SK-N-SH treated with all-trans-retinoic acid at 6 μM for 48 hours (cell line): ENCODE measurements at regions not wholly inside any gene's neighbourhood (a gene's known extent, or its start where the extent isn't known, plus 50 kb on each side); places are given as distances from the start of the nearest gene placed in this dataset.

ENCODE experiments used
- ATAC-seq: fragments of 200-7000 bp; cut with Tn5 transposase; 3 replicates; pipeline ENCODE4 v1.9.1; 2020; ENCODE audit warnings: mild to moderate bottlenecking, moderate library complexity
- ARNTL ChIP-seq: fragments of 450-650 bp; formaldehyde crosslinking; IDR thresholded peaks from 2 replicates; pipeline ENCODE4 v1.5.0; 2020; ENCODE audit warnings: low read depth, mild to moderate bottlenecking, moderate library complexity, borderline replicate concordance
- BACH2 ChIP-seq: fragments of 250-450 bp; sonication (Bioruptor Pico); IDR thresholded peaks from 2 replicates; pipeline ENCODE4 v1.9.0; 2021; ENCODE audit warnings: mild to moderate bottlenecking, borderline replicate concordance
- CSDC2 ChIP-seq: fragments of 250-450 bp; sonication (Bioruptor Pico); IDR thresholded peaks from 2 replicates; pipeline ENCODE4 v1.5.0; 2020; ENCODE audit warnings: mild to moderate bottlenecking, moderate library complexity
- CSRNP3 ChIP-seq: fragments of 250-450 bp; sonication (Bioruptor Pico); IDR thresholded peaks from 2 replicates; pipeline ENCODE4 v1.5.1; 2021; ENCODE audit warnings: mild to moderate bottlenecking, moderate library complexity
- ESRRG ChIP-seq: fragments of 250-450 bp; sonication (Bioruptor Pico); IDR thresholded peaks from 2 replicates; pipeline ENCODE4 v1.6.1; 2021; ENCODE audit warnings: mild to moderate bottlenecking
- ISL1 ChIP-seq: fragments of 250-450 bp; sonication (Bioruptor Pico); IDR thresholded peaks from 2 replicates; pipeline ENCODE4 v2.1.2; 2022; ENCODE audit warnings: mild to moderate bottlenecking, moderate library complexity
- OSR1 ChIP-seq: fragments of 250-450 bp; sonication (Bioruptor Pico); IDR thresholded peaks from 2 replicates; pipeline ENCODE4 v1.8.0; 2022; ENCODE audit warnings: moderate library complexity, mild to moderate bottlenecking, inconsistent platforms
- POU6F1 ChIP-seq: fragments of 250-450 bp; sonication (Bioruptor Pico); IDR thresholded peaks from 2 replicates; pipeline ENCODE4 v1.8.0; 2021; ENCODE audit warnings: low read depth, mild to moderate bottlenecking, moderate library complexity, borderline replicate concordance
- PPARA ChIP-seq: fragments of 250-450 bp; sonication (Bioruptor Pico); IDR thresholded peaks from 2 replicates; pipeline ENCODE4 v1.5.0; 2020; ENCODE audit warnings: mild to moderate bottlenecking, borderline replicate concordance
- RARB ChIP-seq: fragments of 250-450 bp; sonication (Bioruptor Pico); IDR thresholded peaks from 2 replicates; pipeline ENCODE4 v1.8.0; 2021; ENCODE audit warnings: mild to moderate bottlenecking, moderate library complexity
- SNAI2 ChIP-seq: fragments of 250-450 bp; sonication (Bioruptor Pico); IDR thresholded peaks from 2 replicates; pipeline ENCODE4 v1.5.0; 2020; ENCODE audit warnings: mild to moderate bottlenecking, moderate library complexity
- TCF4 ChIP-seq: fragments of 250-450 bp; sonication (Bioruptor Pico); IDR thresholded peaks from 2 replicates; pipeline ENCODE4 v1.8.0; 2021; ENCODE audit warnings: mild to moderate bottlenecking, moderate library complexity, borderline replicate concordance
- TOX ChIP-seq: fragments of 250-450 bp; sonication (Bioruptor Pico); IDR thresholded peaks from 2 replicates; pipeline ENCODE4 v1.8.0; 2021; ENCODE audit warnings: mild to moderate bottlenecking, moderate library complexity, borderline replicate concordance
- ZC3H10 ChIP-seq: fragments of 250-450 bp; sonication (Bioruptor Pico); IDR thresholded peaks from 2 replicates; pipeline ENCODE4 v1.5.1; 2021; ENCODE audit warnings: mild to moderate bottlenecking, moderate library complexity
- ZFP3 ChIP-seq: fragments of 250-450 bp; sonication (Bioruptor Pico); IDR thresholded peaks from 2 replicates; pipeline ENCODE4 v1.5.0; 2020; ENCODE audit warnings: mild to moderate bottlenecking, moderate library complexity
- ZFP30 ChIP-seq: fragments of 450-650 bp; formaldehyde crosslinking; IDR thresholded peaks from 2 replicates; pipeline ENCODE4 v1.5.0; 2022; ENCODE audit warnings: mild to moderate bottlenecking, moderate library complexity
- ZNF565 ChIP-seq: fragments of 450-650 bp; formaldehyde crosslinking; conservative IDR thresholded peaks from 2 replicates; pipeline ENCODE4 v1.5.0; 2020; ENCODE audit warnings: low read depth, mild to moderate bottlenecking, moderate library complexity
- ZNF70 ChIP-seq: fragments of 450-650 bp; formaldehyde crosslinking; IDR thresholded peaks from 2 replicates; pipeline ENCODE4 v1.5.0; 2020; ENCODE audit warnings: mild to moderate bottlenecking, moderate library complexity
- ZNF8 ChIP-seq: fragments of 450-650 bp; formaldehyde crosslinking; IDR thresholded peaks from 2 replicates; pipeline ENCODE4 v1.5.0; 2020; ENCODE audit warnings: mild to moderate bottlenecking, moderate library complexity
- TF ChIP-seq, protein P1 (sequence below): fragments of 250-450 bp; sonication (Bioruptor Pico); IDR thresholded peaks from 2 replicates; pipeline ENCODE4 v1.5.1; 2020; ENCODE audit warnings: low read depth, mild to moderate bottlenecking, moderate library complexity
- TF ChIP-seq, protein P2 (sequence below): fragments of 250-450 bp; sonication (Bioruptor Pico); IDR thresholded peaks from 2 replicates; pipeline ENCODE4 v1.8.0; 2020; ENCODE audit warnings: mild to moderate bottlenecking, moderate library complexity, borderline replicate concordance

- TF ChIP-seq RARB (CRISPR knock-in tag) (no peak), PPARA (CRISPR knock-in tag) (no peak), ZNF8 (CRISPR knock-in tag) (no peak), POU6F1 (no peak), TOX (CRISPR knock-in tag) (no peak), CSRNP3 (CRISPR knock-in tag) (no peak), ESRRG (no peak)
These were observed 425.2 kb downstream of the HACE1 start (continued) for GRCh38 chr6:104434519-104434918.

- no peak for ATAC-seq
- TF ChIP-seq BACH2 (CRISPR knock-in tag) = no peak
- no peak for TF ChIP-seq CSDC2 (CRISPR knock-in tag)
- no peak for TF ChIP-seq ZNF70 (CRISPR knock-in tag)
- no peak for TF ChIP-seq ISL1
- TF ChIP-seq CSRNP3 (CRISPR knock-in tag) = no peak
- no peak for TF ChIP-seq TCF4 (CRISPR knock-in tag)
- no peak for TF ChIP-seq ZFP3 (CRISPR knock-in tag)
- TF ChIP-seq, protein P1, sequence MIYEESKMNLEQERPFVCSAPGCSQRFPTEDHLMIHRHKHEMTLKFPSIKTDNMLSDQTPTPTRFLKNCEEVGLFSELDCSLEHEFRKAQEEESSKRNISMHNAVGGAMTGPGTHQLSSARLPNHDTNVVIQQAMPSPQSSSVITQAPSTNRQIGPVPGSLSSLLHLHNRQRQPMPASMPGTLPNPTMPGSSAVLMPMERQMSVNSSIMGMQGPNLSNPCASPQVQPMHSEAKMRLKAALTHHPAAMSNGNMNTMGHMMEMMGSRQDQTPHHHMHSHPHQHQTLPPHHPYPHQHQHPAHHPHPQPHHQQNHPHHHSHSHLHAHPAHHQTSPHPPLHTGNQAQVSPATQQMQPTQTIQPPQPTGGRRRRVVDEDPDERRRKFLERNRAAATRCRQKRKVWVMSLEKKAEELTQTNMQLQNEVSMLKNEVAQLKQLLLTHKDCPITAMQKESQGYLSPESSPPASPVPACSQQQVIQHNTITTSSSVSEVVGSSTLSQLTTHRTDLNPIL (CRISPR knock-in tag) = no peak
- TF ChIP-seq TOX (CRISPR knock-in tag) = no peak
- TF ChIP-seq PPARA (CRISPR knock-in tag) = no peak
- TF ChIP-seq, protein P2, sequence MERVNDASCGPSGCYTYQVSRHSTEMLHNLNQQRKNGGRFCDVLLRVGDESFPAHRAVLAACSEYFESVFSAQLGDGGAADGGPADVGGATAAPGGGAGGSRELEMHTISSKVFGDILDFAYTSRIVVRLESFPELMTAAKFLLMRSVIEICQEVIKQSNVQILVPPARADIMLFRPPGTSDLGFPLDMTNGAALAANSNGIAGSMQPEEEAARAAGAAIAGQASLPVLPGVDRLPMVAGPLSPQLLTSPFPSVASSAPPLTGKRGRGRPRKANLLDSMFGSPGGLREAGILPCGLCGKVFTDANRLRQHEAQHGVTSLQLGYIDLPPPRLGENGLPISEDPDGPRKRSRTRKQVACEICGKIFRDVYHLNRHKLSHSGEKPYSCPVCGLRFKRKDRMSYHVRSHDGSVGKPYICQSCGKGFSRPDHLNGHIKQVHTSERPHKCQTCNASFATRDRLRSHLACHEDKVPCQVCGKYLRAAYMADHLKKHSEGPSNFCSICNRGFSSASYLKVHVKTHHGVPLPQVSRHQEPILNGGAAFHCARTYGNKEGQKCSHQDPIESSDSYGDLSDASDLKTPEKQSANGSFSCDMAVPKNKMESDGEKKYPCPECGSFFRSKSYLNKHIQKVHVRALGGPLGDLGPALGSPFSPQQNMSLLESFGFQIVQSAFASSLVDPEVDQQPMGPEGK = no peak
- TF ChIP-seq SNAI2 (CRISPR knock-in tag) = no peak
- TF ChIP-seq ARNTL (CRISPR knock-in tag) = no peak
- TF ChIP-seq ZNF8 (CRISPR knock-in tag) = no peak
- TF ChIP-seq OSR1 (CRISPR knock-in tag) = no peak
These were observed 428.6 kb downstream of the HACE1 start for GRCh38 chr6:104431096-104431495.

DNA sequence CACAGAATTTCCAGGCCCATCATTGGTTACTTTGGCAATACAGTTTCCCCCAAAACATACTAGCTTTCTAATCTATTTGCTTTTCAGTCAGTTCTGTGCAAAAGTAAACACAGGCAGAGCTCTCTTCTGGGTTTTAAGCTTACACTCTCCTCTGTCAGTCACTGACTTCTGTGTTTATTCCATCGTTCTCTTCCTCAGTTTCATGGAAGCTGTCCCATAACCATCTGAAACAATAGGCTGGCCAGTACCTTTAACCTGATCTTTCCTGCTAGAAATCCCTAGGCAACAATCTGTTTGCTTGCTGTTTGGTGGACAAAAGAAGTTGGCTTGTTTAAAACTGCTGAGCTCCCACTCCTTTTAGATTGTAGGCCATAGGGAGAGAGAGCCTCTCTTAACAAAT is 431.5 kb downstream of the HACE1 start:
- no peak for ATAC-seq
- no peak for TF ChIP-seq CSRNP3 (CRISPR knock-in tag)
- no peak for TF ChIP-seq ARNTL (CRISPR knock-in tag)
- TF ChIP-seq ISL1 = no peak
- no peak for TF ChIP-seq ZNF565 (CRISPR knock-in tag)
- no peak for TF ChIP-seq ZC3H10 (CRISPR knock-in tag)
- no peak for TF ChIP-seq CSDC2 (CRISPR knock-in tag)
- no peak for TF ChIP-seq ZFP30 (CRISPR knock-in tag)
- no peak for TF ChIP-seq RARB (CRISPR knock-in tag)
- no peak for TF ChIP-seq OSR1 (CRISPR knock-in tag)
- no peak for TF ChIP-seq POU6F1
